Activated naive CD8-positive, alpha-beta T cell treated with anti-CD3 and anti-CD28 coated beads, Interleukin-2, amount 10 ng/mL, durations not matched to agents 7 days and 5 days (primary cell): ENCODE measurements at regions not wholly inside any gene's neighbourhood (a gene's known extent, or its start where the extent isn't known, plus 50 kb on each side); places are given as distances from the start of the nearest gene placed in this dataset.

Experiments
- ATAC-seq: fragments of 150-1000 bp; cut with Tn5 transposase; one replicate; pipeline ENCODE4 v1.10.0; 2021; ENCODE audit warnings: low read depth, moderate library complexity
- POLR2A ChIA-PET: fragments of 350-600 bp; sonication (Branson Sonifier 250); formaldehyde crosslinking; loops from one replicate; lab custom pipeline; 2021; ENCODE audit warnings: antibody characterized with exemption; lab: Charles Lee
- DNase-seq: peaks from one replicate; pipeline ENCODE4 v3.0.0; 2021
- H3K27ac Mint-ChIP-seq: one replicate; pipeline ENCODE4 v1.8.0; 2022; ENCODE audit warnings: mild to moderate bottlenecking, mixed read lengths
- H3K27me3 Mint-ChIP-seq: one replicate; pipeline ENCODE4 v1.8.0; 2022; ENCODE audit warnings: mild to moderate bottlenecking, moderate library complexity, mixed read lengths
- H3K36me3 Mint-ChIP-seq: one replicate; pipeline ENCODE4 v1.8.0; 2021; ENCODE audit warnings: mild to moderate bottlenecking, mixed read lengths
- H3K4me1 Mint-ChIP-seq: one replicate; pipeline ENCODE4 v1.8.0; 2021; ENCODE audit warnings: mixed read lengths
- H3K4me3 Mint-ChIP-seq: one replicate; pipeline ENCODE4 v1.8.0; 2022; ENCODE audit warnings: mild to moderate bottlenecking, moderate library complexity, mixed read lengths
- H3K9me3 Mint-ChIP-seq: one replicate; pipeline ENCODE4 v1.8.0; 2021; ENCODE audit warnings: mixed read lengths

- Mint-ChIP-seq H3K27me3 (peaks cover 7% of the 10 kb centered on the region), H3K36me3 (no peaks in the 10 kb centered on the region), H3K4me1 (no peaks in the 10 kb centered on the region), H3K9me3 (no peaks in the 10 kb centered on the region), H3K4me3 (no peak overlapping the region), H3K27ac (no peak overlapping the region)
- POLR2A ChIA-PET: no interaction called here
- DNase-seq (no peak), ATAC-seq (no peak)
Measured at GRCh38 chr5:147049764-147050163, 171.2 kb upstream of the PPP2R2B start.

DNA sequence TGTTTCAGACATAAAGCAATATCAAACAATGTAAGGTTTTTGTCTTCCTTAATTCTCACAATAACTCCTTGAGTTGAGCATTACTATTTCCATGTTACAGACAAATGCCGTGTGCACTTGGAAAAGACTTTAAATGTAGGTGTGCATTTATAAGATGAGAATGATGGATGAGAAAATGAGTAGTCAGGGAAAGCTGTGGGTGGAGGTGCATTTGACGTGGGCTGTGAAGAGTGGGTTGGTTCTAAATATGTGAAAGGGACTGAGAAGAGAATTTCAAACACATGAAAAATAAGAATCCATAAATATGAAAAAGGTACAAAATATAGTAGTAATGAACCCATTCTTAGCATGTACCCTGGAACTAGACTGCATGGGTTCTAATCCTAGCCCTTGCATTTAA, 171.6 kb upstream of the PPP2R2B start:
- no peaks in the 10 kb centered on the region for H3K36me3 Mint-ChIP-seq
- no peak for ATAC-seq
- no peaks in the 10 kb centered on the region for H3K9me3 Mint-ChIP-seq
- DNase-seq: no peak
- no peaks in the 10 kb centered on the region for H3K4me1 Mint-ChIP-seq
- POLR2A ChIA-PET: no interaction called here
- peaks cover 7% of the 10 kb centered on the region for H3K27me3 Mint-ChIP-seq
- H3K4me3 Mint-ChIP-seq: no peak overlapping the region
- H3K27ac Mint-ChIP-seq: no peak overlapping the region

DNA sequence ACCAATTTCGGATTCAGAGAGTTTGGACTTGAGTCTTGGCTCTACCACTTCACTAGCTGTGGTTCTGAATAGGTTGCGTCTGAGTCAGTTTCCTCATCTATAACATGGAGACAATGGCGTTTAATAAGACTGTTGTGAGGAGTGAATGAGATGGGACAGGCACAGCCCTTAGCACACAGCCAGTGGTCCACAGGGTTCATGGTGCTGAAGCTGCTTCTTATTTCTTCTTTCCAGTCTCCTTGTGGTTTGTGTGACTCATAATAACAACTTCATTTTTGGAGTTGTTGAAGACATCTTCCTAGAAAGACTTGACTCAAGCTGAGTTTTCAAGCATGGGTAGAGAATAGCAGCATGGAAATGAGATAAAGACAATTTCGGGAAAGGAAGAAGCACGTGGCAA, 172.6 kb upstream of the PPP2R2B start:
- peaks cover 10% of the 10 kb centered on the region for H3K27me3 Mint-ChIP-seq
- H3K27ac Mint-ChIP-seq: no peak overlapping the region
- H3K4me1 Mint-ChIP-seq: no peaks in the 10 kb centered on the region
- H3K4me3 Mint-ChIP-seq: no peak overlapping the region
- POLR2A ChIA-PET: no interaction called here
- DNase-seq (no peak), ATAC-seq (no peak)
- no peaks in the 10 kb centered on the region for H3K9me3 Mint-ChIP-seq
- no peaks in the 10 kb centered on the region for H3K36me3 Mint-ChIP-seq

- DNase-seq (no peak), ATAC-seq (no peak)
- H3K9me3 Mint-ChIP-seq: no peaks in the 10 kb centered on the region
- POLR2A ChIA-PET: no interaction called here
- no peaks in the 10 kb centered on the region for H3K36me3 Mint-ChIP-seq
- H3K4me3 Mint-ChIP-seq: no peak overlapping the region
- H3K4me1 Mint-ChIP-seq: no peaks in the 10 kb centered on the region
- no peak overlapping the region for H3K27ac Mint-ChIP-seq
- peaks cover 10% of the 10 kb centered on the region for H3K27me3 Mint-ChIP-seq
Measured at GRCh38 chr5:147052519-147052918, 174.0 kb upstream of the PPP2R2B start.

GRCh38 chr5:147055089-147055826, 176.7 kb upstream of the PPP2R2B start:
- POLR2A ChIA-PET: no interaction called here
- H3K36me3 Mint-ChIP-seq: no peaks in the 10 kb centered on the region
- ATAC-seq: no peak

DNA sequence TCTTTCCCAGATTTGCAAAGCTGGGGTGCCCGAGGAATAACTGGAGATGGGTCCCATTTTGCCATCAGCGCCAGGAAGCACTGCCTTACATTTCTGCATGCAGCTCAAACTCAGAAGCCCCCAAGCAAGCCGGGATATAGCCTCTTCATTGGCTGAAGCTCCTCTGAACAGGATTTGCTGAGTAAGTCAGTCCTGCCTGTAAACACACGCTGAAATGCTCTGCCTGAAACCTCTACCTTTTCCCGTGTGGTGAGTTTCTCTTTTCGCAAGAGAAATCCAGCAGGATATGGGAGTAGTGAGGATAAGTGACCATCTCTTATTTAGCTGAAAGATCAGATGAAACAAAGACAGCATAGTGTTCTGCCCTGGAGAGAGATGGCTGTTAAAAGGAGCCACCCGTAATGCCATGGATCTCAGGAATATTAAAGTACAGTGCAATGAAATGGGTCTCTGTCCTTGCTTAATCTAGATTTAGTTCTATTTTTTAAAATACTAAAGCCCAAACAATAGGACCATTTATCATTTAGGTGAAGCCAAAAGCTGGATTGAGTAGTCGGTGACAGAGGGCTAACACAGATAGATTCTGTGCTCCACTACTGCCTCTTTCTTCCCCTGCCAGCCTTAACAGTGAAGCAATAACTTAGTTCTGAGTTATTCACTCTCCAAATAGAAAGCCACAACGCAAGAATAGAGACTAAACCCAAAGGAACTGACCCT, 177.5 kb upstream of the PPP2R2B start:
- no peaks in the 10 kb centered on the region for H3K36me3 Mint-ChIP-seq

More at GRCh38 chr5:147055089-147055826, 176.7 kb upstream of the PPP2R2B start:
- Mint-ChIP-seq H3K27ac (no peak overlapping the region), H3K4me1 (no peaks in the 10 kb centered on the region), H3K27me3 (peaks cover 10% of the 10 kb centered on the region), H3K4me3 (no peak overlapping the region), H3K9me3 (no peaks in the 10 kb centered on the region)
- no peak for DNase-seq

DNA sequence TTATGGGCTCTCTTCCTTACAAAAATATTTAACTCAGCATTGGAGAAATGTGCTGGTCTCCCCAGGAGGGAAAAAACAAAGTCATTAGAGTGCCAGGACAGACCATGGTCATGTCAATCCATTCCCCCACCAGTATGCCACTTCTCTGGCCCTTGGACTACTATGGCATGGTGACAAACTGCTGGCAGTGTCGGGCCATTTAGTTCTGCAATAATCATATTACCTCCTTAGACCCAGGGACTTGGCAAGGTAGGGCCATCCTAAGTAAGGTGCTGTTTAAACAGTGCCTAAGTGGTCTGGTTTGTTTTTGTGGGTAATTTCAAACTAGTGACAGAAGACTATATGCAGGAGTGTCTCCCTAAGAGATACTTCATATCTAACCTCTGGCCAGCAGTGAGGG, 177.8 kb upstream of the STK32A start:
- no peak overlapping the region for H3K4me3 Mint-ChIP-seq
- no peak overlapping the region for H3K27ac Mint-ChIP-seq
- no peaks in the 10 kb centered on the region for H3K36me3 Mint-ChIP-seq
- POLR2A ChIA-PET: no interaction called here
- peaks cover 12% of the 10 kb centered on the region for H3K27me3 Mint-ChIP-seq
- H3K4me1 Mint-ChIP-seq: no peaks in the 10 kb centered on the region
- no peak for DNase-seq
- no peaks in the 10 kb centered on the region for H3K9me3 Mint-ChIP-seq
- ATAC-seq: no peak

More for the DNA sequence above, 177.5 kb upstream of the PPP2R2B start:
- ATAC-seq (no peak), DNase-seq (no peak)
- Mint-ChIP-seq H3K4me1 (no peaks in the 10 kb centered on the region), H3K27ac (no peak overlapping the region), H3K9me3 (no peaks in the 10 kb centered on the region), H3K27me3 (peaks cover 11% of the 10 kb centered on the region), H3K4me3 (no peak overlapping the region)
- POLR2A ChIA-PET: no interaction called here

DNA sequence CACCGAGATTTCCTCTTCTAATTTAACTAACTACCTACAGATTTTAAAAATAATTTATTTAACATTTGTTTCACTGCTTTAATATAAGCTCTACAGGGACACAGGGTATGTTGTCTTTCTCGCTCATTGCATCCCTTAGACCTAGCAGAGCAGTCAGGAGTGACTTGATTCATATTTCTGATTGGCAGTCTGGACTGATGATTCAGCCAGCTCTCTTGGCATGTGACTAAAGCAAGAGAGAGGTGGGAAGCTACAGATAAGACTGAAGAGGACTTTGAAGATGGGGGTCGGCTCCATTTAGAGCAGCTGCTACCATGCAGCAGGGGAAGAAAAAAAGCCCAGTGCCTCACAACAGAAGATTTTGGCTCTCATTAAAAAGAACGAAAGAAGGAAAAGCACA, 173.4 kb upstream of the STK32A start:
- Mint-ChIP-seq H3K27ac (no peak overlapping the region), H3K36me3 (peaks cover 2% of the 10 kb centered on the region), H3K9me3 (peaks cover 1% of the 10 kb centered on the region), H3K4me1 (peaks cover 11% of the 10 kb centered on the region), H3K27me3 (peaks cover 9% of the 10 kb centered on the region), H3K4me3 (no peak overlapping the region)
- POLR2A ChIA-PET: no interaction called here
- DNase-seq: no peak
- no peak for ATAC-seq

DNA sequence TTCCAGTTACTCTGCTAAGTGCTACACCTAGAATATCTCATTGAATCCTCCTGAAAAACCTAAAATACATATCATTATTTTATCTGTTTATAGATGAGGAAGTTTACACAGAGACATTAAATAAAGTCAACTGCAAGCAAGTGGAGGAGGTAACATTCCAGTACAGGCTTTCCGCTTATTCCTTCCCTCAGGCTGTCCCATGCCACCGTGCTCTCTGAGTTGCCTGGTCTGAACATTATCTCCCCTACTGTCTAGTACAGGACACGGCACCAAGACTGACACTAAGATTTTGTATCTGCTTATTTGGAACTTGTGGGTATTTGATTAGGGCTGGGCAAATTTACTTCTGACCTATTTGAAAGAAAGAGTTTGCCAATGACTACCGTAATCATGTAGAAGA, 172.4 kb upstream of the STK32A start:
- DNase-seq (no peak), ATAC-seq (no peak)
- no peak overlapping the region for H3K27ac Mint-ChIP-seq
- peaks cover 11% of the 10 kb centered on the region for H3K4me1 Mint-ChIP-seq
- POLR2A ChIA-PET: no interaction called here
- peaks cover 9% of the 10 kb centered on the region for H3K27me3 Mint-ChIP-seq
- H3K4me3 Mint-ChIP-seq: no peak overlapping the region
- H3K9me3 Mint-ChIP-seq: peaks cover 1% of the 10 kb centered on the region
- H3K36me3 Mint-ChIP-seq: peaks cover 3% of the 10 kb centered on the region

DNA sequence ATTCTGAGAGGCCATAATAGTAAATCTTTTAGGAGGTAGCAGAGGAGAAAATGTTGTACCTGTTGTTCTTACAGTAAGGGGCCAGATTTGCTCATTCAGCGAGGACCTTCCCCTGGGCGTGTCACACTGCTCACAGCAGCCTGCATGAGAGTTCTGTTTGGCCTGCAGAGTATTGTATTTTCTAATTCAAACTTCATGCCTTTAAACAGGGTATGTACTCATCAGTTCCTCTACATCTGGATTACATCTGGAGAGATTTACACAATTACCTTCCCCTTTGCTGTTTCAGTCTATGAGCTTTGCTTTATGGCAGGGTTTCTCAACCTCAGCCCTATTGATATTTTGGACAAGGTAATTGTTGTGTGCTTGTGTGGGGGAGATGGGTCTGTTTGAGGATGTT, 170.9 kb upstream of the STK32A start:
- Mint-ChIP-seq H3K27ac (no peak overlapping the region), H3K4me1 (peaks cover 11% of the 10 kb centered on the region), H3K36me3 (peaks cover 3% of the 10 kb centered on the region), H3K27me3 (peaks cover 9% of the 10 kb centered on the region), H3K9me3 (peaks cover 1% of the 10 kb centered on the region), H3K4me3 (no peak overlapping the region)
- ATAC-seq (no peak), DNase-seq (no peak)
- POLR2A ChIA-PET: no interaction called here

DNA sequence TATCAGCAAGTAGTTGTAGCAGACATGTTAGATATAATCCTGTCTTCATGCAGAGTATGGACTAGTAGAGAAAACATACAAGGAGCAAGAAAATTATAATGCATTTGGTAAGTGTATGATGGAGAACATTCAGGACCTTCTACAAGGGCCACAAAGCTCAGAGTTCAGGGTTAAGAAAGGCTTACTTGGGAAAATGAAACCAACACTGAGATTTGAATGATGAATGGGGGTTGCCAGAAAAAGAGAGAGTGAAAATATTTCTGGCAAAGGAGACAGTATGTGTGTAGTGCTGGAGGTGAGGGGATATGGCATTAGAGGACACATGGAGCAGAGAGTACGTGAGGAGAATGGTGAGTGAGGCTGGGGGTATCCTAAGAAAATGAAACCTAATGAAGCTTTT, 169.8 kb upstream of the STK32A start:
- Mint-ChIP-seq H3K4me3 (peak overlapping the region; percentile 11), H3K27me3 (peaks cover 5% of the 10 kb centered on the region), H3K4me1 (peaks cover 11% of the 10 kb centered on the region), H3K27ac (peak overlapping the region; percentile 9), H3K9me3 (peaks cover 1% of the 10 kb centered on the region), H3K36me3 (peaks cover 3% of the 10 kb centered on the region)
- ATAC-seq: no peak
- POLR2A ChIA-PET: no interaction called here
- DNase-seq: no peak

- no peak overlapping the region for H3K4me3 Mint-ChIP-seq
- H3K4me1 Mint-ChIP-seq: peaks cover 11% of the 10 kb centered on the region
- H3K27me3 Mint-ChIP-seq: no peaks in the 10 kb centered on the region
- no peak overlapping the region for H3K27ac Mint-ChIP-seq
- DNase-seq (no peak), ATAC-seq (no peak)
- peaks cover 3% of the 10 kb centered on the region for H3K36me3 Mint-ChIP-seq
- POLR2A ChIA-PET: no interaction called here
- peaks cover 1% of the 10 kb centered on the region for H3K9me3 Mint-ChIP-seq
Measured at GRCh38 chr5:147068998-147069397, 165.8 kb upstream of the STK32A start.

DNA sequence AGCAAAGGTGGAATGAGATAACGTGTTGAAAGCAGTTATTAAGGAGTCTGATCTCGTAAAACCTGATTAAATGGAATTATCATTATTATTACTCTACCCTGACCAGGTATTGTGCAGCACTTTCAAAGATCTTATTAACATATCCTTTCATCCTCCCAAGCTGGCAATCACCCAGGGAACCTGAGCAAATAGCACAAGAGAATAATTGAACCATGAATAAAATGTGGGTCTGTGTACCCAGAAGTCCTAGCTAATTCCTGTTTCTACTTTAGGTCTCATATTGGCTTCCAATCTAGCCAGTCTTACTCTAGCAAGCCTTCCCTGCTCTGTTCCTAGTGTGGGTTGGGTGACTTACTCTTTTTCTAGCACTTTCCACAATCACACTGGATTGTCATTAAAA, 162.2 kb upstream of the STK32A start:
- no peaks in the 10 kb centered on the region for H3K36me3 Mint-ChIP-seq
- no peak overlapping the region for H3K4me3 Mint-ChIP-seq
- H3K9me3 Mint-ChIP-seq: no peaks in the 10 kb centered on the region
- DNase-seq (no peak), ATAC-seq (no peak)
- H3K27ac Mint-ChIP-seq: no peak overlapping the region
- no peaks in the 10 kb centered on the region for H3K27me3 Mint-ChIP-seq
- no peaks in the 10 kb centered on the region for H3K4me1 Mint-ChIP-seq
- POLR2A ChIA-PET: no interaction called here

GRCh38 chr5:147073098-147073497, 161.7 kb upstream of the STK32A start:
- H3K9me3 Mint-ChIP-seq: no peaks in the 10 kb centered on the region
- H3K4me3 Mint-ChIP-seq: no peak overlapping the region
- ATAC-seq (no peak), DNase-seq (no peak)
- H3K27me3 Mint-ChIP-seq: no peaks in the 10 kb centered on the region
- H3K27ac Mint-ChIP-seq: no peak overlapping the region
- H3K4me1 Mint-ChIP-seq: no peaks in the 10 kb centered on the region
- POLR2A ChIA-PET: no interaction called here
- H3K36me3 Mint-ChIP-seq: no peaks in the 10 kb centered on the region
